ENCODE measurements at regions not wholly inside any gene's neighbourhood (a gene's known extent, or its start where the extent isn't known, plus 50 kb on each side); places are given as distances from the start of the nearest gene placed in this dataset.

DNA sequence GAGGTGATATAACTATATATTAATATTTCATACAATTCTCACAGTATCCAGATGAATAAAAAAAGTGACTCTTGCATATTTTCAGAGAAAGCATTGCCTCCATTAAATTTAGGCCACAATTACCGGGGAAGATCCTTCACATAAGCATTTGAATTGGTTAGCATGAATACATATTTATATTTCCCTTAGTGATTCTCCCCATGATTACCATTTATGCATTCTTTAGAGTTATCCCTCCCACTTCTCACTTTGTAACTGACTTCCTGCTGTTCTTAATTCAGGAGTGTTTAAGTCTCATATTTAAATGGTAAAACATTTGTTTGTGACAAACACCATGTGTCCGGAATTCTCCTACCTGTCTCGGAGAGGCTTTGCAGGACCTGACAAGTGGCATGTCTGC, 523.4 kb downstream of the CCDC85A start:
- no peak for DNase-seq

DNA sequence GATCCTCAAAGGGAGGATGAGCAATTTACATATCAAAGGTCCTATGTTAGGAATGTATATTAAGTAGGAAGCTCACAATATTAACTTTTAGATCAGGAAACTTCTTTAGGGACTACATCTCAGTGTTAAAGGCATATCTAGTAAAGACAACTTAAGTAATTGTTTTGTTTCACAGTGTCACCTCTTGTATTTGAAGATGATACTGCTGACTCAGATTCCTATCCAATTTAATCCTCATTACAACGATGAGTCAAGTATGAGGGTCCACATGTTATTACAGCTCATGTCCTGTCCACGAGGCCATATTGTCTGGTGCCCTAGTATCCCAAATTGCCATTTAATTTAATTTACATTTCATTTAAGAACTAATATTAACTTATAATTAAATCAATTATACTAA, 523.9 kb downstream of the CCDC85A start:
- DNase-seq, result no peak

DNA sequence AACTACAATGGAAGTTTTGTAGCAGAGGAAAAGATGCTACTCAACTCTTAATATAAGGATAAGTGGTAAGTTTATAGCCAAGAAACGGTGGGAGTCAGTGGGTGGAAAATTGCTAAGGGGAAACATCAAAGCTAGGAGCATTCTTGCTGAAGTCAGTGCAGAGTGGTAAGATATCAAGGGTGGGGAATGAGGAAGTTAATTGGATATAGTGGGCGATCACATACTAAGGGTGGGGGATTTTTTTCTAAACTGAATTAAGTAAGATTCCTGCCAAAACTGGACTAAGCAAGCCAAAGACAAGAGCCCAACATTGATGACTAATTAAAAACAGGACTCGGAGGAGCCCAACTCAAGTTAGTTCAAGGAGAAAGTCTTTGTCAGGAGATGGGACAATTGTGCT, 525.4 kb downstream of the CCDC85A start:
- no peak for DNase-seq

DNA sequence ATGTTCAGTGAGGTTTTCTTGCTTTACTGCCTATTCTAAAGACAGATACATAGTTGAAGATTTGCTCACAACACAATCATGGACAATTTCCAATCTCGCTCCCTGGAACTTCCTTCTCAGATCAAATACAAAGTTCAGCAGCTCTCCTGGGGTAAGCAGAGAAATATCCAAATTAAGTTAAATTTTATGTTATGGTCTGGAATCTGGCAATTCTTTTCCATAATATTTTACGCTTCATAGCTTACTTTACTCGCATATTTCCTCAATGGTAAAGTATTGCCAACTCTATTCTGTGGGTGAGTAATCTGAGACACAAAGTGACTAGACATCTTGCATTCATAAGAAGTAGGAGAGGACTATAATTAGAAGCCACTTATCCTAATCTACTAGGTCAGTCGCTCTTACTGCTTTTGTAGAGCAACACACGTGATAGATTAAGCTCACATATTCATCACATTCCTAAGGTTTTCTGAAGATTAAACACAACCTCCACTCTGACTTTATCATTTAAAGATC, 529.4 kb downstream of the CCDC85A start:
- DNase-seq, result peak; percentile 29 to 88 (median 59)

DNA sequence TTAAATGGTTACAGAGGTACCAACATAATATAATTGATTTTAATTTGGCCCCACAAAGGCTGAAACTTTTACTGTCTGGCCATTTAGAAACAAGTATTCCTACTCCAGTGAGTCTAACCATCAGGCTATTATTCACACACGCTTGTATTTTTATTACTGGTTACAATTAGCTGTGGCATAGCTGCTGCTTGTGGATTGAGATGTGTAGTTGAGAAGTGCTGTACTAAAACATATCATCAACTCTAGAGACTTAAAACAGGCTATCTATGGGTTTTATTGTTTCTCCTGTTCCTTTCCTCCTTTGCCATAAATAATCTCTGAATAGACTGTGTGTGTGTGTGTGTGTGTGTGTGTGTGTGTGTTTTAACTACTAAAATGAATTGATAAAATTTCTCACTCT, 530.2 kb downstream of the CCDC85A start:
- no peak for DNase-seq

DNA sequence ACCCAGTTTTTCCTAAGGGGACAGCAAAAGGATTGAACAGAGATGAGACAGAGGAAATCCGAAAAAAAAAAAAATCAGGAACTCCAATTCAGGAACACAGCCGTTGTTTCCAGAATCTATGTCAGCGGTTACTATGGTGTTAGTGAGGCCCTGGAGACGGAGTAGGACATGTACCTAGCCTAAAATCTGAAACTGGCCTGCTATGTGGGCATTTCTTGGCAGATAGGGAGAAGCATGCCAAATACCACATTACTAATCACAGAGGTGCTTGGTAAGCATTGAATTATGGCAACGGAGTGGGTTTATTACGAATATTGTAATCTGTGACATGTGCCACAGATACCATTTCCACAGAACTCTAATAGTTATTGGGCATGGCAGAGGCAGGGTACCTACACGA, 530.6 kb downstream of the CCDC85A start:
- peak in 1 of 3 donors; percentile 2 for DNase-seq

DNA sequence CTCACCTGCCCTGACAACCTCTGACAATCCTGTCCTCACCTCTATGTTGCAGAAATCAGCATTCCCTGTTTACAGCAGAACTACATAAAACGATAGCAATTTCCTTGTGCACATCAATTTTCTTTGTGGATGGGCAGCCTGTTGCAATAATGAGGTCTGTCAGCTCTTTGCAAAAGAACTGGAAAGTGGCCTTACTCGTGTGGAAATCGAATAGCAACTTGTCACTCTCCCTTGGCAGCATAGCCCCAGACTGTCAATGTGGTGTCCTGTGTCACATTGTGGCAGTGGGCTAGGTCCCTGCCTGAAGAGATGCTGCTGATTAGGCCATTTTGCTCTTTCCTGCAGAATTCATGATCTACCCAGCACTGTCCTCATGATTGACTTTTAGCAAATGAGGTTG, 531.9 kb downstream of the CCDC85A start:
- no peak for DNase-seq

DNA sequence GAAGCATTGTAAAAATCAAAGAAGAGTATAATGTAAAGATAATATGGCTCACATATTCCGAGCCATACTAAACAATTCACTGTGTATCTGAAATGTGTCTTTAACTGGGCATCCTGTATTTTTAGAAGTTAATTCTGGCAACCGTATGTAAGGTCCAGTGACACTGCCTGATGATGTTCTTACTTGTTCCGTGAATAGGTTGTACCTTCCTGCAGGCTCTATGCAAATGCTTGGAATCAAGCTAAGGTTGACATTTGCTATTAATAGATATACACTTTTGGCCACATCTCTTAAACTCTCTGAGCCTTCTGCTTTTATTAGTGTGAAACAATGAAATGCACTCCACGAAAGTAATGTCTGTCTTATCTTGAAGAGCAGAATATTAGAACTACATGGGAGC, 534.6 kb downstream of the CCDC85A start:
- no peak for DNase-seq

DNA sequence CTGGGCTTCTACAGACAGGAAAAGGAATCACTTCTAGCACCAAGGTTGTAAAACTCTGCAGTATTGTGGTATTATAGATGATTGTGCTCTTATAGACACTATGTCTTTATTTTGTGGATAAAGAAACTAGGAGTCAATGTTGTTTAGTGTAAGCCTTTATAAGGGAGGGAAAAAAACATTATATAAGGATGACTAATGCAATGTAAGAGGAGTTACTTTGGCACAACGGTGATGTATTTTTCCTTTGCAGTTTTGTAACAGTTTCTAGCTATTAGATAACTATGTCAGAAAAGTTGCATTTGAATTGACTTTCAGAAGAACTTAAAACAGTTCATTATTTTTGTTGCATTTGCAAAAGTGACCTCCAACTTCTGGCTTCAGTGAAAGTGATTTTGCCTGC, 545.4 kb downstream of the CCDC85A start:
- no peak for DNase-seq

DNA sequence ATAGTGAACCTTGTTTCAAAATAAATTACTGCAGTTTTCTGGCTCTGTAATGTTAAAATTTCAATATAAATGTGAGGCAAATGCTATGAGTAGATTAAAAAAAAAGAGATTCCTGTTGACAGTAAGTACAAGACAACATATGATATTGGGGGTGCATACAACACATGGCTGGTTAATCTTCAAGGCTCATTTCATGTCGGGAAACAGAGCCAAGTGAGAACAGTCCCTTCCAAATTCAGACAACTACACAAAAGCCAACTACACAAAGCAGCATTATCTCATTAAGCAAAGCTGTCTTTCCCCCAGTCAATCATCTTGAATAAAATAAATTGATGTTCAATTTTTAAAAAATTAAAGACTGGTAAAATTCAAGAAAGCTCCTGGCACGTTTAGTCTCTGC, 549.2 kb downstream of the CCDC85A start:
- DNase-seq, result no peak

DNA sequence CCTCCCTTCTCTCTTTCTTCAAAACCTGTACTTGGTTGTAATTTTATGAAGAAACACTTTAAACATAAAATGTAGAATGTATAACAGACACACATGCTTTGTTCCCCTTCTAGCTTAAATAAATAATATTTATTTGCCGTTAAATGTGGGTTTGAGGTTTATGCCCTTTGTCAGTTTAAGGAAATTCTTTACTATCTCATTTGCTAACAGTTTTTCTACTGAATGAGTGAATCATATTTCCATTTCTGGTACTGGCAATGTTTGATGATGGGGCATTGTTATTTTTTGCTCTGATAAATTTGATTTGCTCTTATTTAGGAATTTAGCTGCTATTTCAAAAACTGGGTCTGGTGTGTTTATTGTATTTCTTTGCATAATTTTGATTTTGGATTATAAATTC, 555.6 kb downstream of the CCDC85A start:
- no peak for DNase-seq

DNA sequence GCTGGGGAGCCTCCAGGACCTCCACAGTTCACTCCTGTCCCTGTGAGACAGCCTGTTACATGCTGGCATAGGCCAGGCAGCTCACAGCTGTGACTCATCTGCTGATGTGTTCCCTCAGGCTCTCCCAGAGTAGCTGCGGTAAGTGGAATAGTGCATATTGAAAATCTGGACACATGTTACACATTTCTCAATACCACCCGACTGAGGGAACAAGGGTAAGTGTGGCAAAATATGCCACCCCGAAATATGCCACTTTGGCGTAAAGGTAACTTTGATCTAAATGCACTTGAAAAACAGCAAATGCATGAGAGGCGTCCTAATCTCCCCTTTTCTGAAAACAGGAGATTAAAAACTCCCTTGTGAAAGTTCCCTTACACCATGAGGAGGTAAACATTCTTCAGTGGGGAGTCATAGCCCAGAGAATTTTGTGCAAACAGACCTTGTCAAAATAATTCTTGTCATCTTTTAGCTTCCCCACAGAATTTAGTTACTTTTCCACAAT, 557.9 kb downstream of the CCDC85A start:
- peak in 2 of 3 donors; percentile 17 to 86 for DNase-seq

DNA sequence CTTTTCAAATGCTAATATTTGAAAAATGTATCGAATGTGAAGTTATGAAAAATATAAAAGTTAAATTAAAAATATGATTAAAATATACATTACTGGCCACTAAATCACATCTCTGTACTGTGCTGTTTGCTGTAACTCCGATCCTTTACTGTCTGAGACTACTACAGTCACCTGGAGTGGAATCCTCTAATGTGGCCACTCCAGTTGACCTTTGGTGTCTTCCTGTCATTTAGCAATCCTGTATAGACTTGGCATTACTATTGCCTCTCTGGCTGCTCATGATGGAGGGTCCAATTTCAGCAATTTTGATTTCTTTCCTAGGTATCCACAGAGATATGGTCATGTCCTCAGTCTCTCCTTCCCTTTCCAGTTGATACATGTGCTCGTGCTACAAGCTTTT, 560.0 kb downstream of the CCDC85A start:
- no peak for DNase-seq

DNA sequence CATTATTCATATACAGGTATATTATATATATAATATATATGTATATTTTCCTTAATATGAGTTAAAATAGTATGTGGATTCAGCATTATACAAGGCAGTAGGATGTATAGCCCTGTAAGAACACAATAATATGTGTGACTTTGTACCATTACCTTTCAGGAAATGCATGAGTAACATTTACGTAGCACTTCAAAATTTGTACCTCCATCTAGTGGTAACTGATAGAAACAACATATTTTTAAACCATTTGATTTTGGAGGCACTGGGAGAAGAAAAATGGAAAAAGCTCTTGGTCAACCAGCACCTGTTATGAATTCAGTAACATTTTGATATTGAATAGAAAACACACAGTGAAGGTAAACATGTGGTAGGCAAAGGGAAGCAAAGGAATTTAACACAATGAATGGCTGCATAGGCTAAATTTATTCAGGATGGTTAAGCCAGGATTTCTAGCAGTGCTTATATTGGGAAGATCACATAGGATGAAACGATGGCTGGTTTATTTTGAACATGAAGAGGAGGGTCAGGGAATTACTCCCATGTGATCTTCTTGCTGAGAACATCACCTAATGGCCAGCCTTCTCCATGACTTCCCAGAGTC, 565.5 kb downstream of the CCDC85A start:
- DNase-seq, result peak; percentile 12 to 32 (median 20)

DNA sequence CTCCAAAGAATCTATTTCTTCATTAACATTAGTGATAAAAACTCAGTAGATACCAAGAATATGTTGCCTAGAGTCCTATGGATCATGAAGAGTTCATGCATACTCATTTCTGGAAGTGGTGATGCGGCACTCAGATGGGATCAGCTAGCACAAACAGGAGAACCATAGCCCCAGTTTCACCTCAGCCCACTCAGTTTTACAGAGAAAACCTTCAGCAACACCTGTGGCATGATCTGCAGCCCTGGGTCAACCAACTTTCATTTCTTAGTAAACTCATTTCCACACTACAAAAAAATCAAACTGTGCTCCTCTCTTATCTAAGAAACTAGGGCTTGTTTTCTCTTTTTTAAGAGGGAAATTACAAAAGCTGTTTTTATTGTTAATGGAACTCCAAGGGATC, 569.4 kb downstream of the CCDC85A start:
- DNase-seq, result no peak

DNA sequence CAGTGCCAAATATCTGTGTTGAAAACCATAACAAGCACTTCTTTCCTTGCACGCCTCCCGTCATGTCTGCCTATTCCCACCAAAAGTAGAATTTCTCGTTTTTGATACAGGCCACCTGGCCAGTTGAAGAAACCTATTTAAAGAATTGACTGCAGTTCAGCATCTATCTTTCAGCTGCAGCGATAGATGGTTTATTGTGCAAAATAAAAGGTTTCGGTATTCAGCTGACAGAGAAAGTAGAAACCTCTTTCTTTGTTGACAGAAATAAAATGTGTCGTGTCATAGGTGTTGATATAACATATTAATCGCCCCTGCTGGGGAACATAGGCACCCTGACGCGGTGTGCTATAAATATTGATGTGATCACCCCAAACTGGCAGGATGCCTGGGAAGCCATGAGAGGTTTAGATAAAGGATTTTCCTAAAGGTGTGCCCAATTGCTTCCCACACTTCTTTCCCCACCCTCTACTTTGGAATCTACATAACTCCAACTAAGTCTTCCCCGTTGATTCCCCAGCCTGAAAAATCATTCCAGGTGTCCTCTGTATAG, 570.4 kb downstream of the CCDC85A start:
- DNase-seq, result no peak

DNA sequence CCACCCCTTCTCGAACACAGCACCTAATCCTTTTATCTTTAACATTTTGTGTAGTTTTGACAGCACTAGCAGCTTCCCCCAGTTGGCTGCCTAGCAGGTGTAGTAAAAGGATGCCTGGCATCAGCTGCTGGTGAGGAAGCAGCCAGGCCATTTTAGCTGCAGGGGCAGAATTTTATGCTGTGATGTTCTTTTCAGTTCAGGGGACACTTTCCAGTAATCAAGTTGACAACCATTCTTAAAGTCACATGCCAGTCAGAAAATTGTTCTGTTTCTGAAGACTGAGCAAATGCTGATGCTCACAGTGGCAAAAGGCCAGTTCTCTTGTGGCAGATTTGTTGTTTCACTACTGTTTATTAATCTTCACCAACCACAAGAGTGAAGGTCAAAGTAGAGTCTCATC, 570.8 kb downstream of the CCDC85A start:
- DNase-seq, result no peak

DNA sequence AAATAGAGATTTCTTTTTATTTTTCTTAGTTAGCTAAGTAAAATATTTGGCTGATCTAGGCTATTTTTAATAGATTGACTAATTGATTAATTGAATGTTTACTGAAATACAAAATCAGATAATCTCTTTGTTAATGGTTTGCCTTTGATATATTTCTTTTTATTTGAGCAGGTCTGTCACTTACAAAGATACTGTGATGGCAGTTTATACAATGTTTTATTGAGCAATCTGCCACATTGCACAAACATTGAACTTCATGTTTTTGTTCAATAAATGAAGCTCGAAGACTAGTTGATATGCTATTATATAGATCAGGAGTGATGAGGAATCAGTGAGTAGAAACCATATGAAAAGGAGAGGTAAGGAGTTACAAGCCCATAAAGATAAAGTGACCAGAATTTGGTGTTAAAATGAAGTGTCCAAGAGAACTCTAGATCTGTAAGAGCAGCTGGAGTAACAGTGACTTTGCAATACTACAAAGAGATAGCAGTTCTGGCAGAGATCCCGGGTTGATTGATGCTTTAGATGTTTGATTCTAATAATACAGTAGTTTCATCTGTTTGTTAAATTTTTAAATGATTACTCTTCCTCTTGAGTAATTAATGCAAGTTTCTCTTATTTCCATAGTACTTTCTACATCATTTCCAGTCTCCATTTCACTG, 574.2 kb downstream of the CCDC85A start:
- no peak for DNase-seq

DNA sequence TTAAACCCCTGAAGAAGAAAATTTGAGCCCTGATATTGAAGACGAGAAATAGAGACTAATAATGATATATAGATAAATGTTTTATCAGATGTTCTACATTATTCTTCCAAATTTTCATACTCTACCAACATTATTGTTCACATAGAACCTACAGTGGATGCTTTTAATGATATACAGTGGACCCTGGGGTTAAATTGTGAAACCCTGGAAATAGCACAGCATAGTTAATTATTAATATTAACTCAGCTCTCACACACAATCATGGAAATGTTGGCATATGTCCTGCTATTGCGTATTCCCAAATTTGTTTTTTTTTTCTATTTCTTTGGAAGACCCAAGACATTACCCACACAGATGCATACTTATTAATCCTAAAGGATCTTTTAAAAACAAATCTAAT, 579.9 kb downstream of the CCDC85A start:
- no peak for DNase-seq

DNA sequence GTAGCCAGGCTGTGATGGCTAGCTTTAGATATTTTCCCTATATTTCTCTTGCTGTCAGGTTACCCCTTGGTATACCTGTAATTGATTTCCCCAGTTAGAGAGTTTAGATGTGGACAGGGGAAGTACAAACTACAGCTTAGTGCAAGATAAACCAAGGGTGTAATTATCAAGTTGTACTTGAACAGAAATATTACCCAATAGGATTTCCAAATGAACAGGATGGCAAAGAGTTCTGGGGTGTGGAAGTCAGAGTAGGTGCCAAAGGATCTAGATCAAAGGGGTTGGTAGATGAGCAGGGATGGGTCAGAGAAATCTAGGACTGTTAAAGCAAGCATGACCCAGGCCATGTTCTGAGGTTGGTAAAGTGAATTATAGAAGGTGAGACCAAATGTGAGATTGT, 585.2 kb downstream of the CCDC85A start:
- DNase-seq, result no peak

DNA sequence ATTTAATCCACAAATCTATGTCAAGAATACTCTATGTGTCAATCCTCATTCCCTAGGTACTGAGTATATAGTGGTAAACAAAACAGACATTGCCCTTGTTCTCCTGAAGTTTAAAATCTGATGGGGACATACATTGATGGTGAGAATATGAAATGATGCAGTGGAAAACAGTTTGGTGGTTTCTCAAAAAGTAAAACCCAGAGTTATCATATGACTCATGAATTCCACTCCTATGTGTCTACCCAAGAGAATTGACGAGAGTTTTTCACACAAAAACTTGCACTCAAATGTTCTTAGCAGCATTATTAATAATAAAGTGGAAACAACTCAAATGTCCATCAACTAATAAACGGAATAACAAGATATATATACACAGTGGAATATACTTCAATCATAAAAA, 586.7 kb downstream of the CCDC85A start:
- DNase-seq, result peak in 1 of 3 donors; percentile 13

DNA sequence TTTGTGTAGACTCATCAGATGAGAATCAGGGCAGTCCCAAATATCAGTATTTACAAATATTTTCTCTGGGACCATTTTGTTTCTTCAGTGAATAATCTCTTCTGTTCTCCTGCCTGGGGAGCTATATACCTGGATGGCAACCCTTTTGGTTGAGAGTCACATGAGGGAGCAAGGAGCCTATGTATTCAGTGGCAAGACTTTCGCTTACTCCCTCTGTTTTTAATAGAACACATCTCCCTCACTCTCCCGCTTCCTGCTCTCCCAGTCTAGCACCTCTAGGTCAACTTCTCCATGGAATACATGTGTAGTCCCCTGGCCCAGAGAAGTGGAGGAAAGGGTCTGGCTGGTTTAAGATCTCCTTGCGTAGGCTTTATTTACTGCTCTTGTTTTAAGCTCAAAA, 600.3 kb downstream of the CCDC85A start:
- peak in 1 of 3 donors; percentile 0 for DNase-seq

DNA sequence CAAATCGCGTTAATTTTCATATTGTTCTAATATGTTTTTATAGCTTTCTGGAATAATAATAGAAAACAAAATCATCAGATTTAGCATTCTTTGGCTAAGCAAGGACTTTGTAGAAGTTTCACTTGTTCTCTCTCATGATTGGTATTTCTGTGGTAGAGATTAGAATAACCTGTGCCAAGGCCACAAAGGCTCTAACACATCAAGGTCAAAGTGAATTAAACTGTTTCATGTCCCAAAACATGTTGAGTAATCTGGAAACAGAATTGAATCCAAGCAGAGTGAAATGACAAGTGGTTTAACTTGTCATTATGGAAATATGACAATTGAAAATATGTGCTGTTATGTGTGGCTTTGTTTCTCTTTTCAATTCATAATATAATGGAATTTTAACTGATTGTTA, 617.4 kb downstream of the CCDC85A start:
- no peak for DNase-seq

All from muscle of back (tissue), 3 donors.